HG03159 (cell line): ENCODE measurements at regions not wholly inside any gene's neighbourhood (a gene's known extent, or its start where the extent isn't known, plus 50 kb on each side); places are given as distances from the start of the nearest gene placed in this dataset.

Experiments used
- ATAC-seq: cut with Tn5 transposase; IDR thresholded peaks from one replicate; pipeline ENCODE4 v1.9.1; 2021; ENCODE audit warnings: mild to moderate bottlenecking, moderate library complexity; ENCODE audit not compliant: unreplicated experiment

DNA sequence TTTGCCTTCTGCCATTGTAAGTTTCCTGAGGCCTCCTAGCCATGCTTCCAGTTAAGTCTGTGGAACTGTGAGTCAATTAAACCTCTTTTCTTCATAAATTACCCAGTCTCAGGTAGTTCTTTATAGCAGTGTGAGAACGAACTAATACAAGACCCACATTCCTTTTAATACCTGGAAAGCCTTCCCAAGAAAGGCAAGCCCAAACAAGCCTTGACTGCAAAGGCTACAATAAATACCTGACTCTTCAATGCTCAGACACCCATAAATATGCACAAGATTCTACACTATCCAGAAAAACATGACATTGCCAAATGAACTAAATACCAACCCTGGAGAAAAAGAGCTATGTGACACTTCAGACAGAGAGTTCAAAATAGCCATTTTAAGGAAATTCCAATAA is 338.8 kb downstream of the HAO1 start:
- no peak for ATAC-seq

DNA sequence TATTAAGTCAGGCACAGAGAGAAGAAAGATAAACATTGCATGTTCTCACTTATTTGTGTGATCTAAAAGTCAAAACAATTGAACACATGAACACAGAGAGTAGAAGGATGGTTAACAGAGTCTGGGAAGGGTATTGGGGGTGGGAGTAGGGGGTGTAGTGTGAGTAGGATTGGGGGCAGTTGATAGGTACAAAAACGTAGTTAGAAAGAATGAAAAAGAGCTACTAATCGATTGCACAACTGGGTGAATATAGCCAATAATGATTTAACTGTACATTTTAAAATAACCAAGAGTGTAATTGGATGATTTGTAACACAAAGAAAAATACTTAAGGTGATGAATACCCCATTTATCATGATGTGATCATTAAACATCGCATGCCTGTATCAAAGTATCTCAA is 333.3 kb downstream of the HAO1 start:
- ATAC-seq: no peak

- ATAC-seq: no peak
These were observed 332.0 kb downstream of the HAO1 start for GRCh38 chr20:7608250-7608649.

- ATAC-seq: no peak
These were observed 331.0 kb downstream of the HAO1 start for GRCh38 chr20:7609251-7609650.

DNA sequence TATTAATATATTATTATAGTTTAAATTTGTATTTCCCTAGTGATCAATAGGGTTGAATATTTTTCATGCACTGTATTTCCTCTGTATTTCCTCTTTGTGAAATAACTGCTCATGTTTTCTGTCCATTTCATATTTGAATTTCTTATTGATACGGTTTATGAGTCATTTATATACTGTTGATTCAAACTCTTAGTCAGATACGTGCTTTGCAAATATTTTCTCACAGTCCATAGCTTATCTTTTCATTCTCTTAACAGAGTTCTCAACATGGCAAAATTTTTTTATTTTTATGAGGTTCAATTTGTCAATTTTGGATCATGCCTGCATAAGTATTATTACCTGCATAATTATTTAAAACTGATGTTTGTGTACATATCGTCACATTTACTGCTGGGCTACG is 329.6 kb downstream of the HAO1 start:
- ATAC-seq: no peak

GRCh38 chr20:7617797-7618196 is 322.5 kb downstream of the HAO1 start:
- ATAC-seq: no peak

- no peak for ATAC-seq
These were observed 317.8 kb downstream of the HAO1 start for GRCh38 chr20:7622399-7622961.

GRCh38 chr20:7624886-7625285 is 315.4 kb downstream of the HAO1 start:
- ATAC-seq: no peak

- no peak for ATAC-seq
These were observed 312.3 kb downstream of the HAO1 start for GRCh38 chr20:7627734-7628663.

- no peak for ATAC-seq
These were observed 310.4 kb downstream of the HAO1 start for GRCh38 chr20:7629880-7630279.

GRCh38 chr20:7637184-7637583 is 303.1 kb downstream of the HAO1 start:
- no peak for ATAC-seq

- ATAC-seq: no peak
These were observed 290.0 kb downstream of the HAO1 start for GRCh38 chr20:7650086-7650879.

- ATAC-seq: no peak
These were observed 286.0 kb downstream of the HAO1 start for GRCh38 chr20:7654231-7654630.

GRCh38 chr20:7656687-7657467 is 283.4 kb downstream of the HAO1 start:
- ATAC-seq: no peak

GRCh38 chr20:7657569-7657968 is 282.7 kb downstream of the HAO1 start:
- ATAC-seq: no peak

DNA sequence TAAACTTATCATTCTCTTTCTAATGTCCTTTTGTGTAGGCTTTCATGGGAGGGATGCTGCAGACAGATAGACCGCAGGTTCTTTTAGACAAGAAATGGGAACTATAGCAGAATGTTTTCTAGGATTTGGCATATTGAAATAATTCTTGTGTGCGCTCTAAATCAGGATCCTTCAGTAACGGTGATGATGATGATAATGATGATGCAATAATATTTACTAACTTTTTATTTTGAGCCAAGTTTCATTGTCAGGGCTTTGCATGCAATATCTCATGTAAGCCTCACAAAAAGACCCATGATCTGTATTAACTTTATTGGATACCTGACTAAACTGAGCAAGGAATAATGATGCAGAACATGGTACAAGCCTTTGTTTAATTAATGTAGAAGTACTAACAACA is 280.1 kb downstream of the HAO1 start:
- ATAC-seq: no peak

GRCh38 chr20:7665376-7665775 is 274.9 kb downstream of the HAO1 start:
- no peak for ATAC-seq

GRCh38 chr20:7667194-7667593 is 273.1 kb downstream of the HAO1 start:
- no peak for ATAC-seq

DNA sequence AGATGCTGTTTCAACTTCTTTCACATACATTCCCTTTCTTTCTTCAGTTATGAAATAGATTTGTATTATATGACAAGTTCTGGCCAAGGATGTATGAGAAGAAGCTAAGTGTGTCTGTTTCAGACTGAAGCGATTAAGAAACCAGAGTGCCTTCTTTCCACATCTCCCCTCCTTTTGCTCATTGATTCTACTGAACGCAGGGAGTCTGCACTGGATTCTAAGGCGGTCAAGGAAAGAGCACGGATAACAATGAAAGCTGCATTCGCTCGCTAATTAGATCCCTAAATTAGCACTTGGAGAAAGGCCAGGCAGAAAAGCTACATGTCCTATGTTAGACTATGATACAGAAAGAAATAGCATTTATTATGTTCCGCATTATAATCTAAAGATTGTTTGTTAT is 267.7 kb downstream of the HAO1 start:
- ATAC-seq: no peak

- no peak for ATAC-seq
These were observed 266.4 kb downstream of the HAO1 start for GRCh38 chr20:7673841-7674240.

DNA sequence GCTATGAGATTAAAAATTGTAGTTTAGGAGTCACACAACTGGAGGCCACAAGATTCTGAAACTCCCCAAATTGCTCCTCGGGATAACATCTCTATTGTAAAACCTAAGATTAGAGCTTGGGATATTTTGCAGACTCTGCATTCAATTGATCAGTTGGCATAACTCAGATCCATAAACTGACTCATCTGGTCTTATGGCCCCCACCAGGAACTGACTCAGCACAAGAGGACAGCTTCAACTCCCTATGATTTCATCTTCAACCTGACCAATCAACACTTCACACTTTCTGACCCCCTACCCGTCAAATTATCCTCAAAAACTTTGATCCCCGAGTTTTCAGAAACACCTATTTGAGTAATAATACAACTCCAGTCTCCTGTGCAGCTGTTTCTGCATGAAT is 257.3 kb downstream of the HAO1 start:
- no peak for ATAC-seq
